ENCODE measurements at regions not wholly inside any gene's neighbourhood (a gene's known extent, or its start where the extent isn't known, plus 50 kb on each side); places are given as distances from the start of the nearest gene placed in this dataset.

DNA sequence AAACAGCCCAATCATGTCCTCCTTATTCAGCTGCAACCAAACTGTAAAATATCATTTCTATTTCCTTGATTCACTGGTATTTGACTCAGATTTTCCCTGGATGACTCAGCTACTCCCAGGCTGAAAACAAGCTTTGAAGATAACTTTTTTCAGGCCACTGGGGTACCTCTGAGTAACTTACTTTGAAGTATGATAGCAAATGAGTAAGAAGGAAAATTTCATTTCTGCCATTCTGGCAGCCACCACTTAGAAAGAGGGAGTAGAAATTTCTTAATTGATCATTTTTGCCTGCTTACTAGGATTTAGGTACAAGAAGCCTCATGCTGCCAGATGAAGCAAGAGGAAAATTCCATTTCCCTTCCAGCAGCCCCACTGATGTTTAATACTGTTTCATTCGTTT lies 247.4 kb downstream of the PRELID2 start:
- TF ChIP-seq, protein P1, sequence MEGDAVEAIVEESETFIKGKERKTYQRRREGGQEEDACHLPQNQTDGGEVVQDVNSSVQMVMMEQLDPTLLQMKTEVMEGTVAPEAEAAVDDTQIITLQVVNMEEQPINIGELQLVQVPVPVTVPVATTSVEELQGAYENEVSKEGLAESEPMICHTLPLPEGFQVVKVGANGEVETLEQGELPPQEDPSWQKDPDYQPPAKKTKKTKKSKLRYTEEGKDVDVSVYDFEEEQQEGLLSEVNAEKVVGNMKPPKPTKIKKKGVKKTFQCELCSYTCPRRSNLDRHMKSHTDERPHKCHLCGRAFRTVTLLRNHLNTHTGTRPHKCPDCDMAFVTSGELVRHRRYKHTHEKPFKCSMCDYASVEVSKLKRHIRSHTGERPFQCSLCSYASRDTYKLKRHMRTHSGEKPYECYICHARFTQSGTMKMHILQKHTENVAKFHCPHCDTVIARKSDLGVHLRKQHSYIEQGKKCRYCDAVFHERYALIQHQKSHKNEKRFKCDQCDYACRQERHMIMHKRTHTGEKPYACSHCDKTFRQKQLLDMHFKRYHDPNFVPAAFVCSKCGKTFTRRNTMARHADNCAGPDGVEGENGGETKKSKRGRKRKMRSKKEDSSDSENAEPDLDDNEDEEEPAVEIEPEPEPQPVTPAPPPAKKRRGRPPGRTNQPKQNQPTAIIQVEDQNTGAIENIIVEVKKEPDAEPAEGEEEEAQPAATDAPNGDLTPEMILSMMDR (conservative IDR thresholded peaks at IDR 0.05; ENCODE audit: low read length) = no peak
- TF ChIP-seq EZH2phosphoT487 (IDR thresholded peaks at IDR 0.05; ENCODE audit: borderline replicate concordance) = no peak
